CD4-positive, alpha-beta memory T cell (primary cell): ENCODE measurements at regions not wholly inside any gene's neighbourhood (a gene's known extent, or its start where the extent isn't known, plus 50 kb on each side); places are given as distances from the start of the nearest gene placed in this dataset.
"Not testable (repeated sequence)": the region's sequence is repeated elsewhere in the genome, so short reads cannot be mapped to it uniquely, and the experiment has no call there.

Experiments
- CTCF ChIA-PET: fragments of 350-600 bp; sonication (Branson Sonifier 250); formaldehyde crosslinking; loops from one replicate; lab custom pipeline; 2021; ENCODE audit warnings: inconsistent platforms; ENCODE audit not compliant: partially characterized antibody; lab: Charles Lee
- POLR2A ChIA-PET: fragments of 350-600 bp; sonication (Branson Sonifier 250); formaldehyde crosslinking; loops from one replicate; lab custom pipeline; 2021; ENCODE audit not compliant: partially characterized antibody; lab: Charles Lee
- DNase-seq, 5 donors: peaks; one replicate each; pipeline versions ENCODE4 v3.0.0 to v3.0.0-alpha.2; 2020 to 2022; ENCODE audit warnings: mixed read lengths in 1 of 5
- H3K27ac ChIP-seq: one replicate; pipeline ENCODE4 v1.7.0; 2013; ENCODE audit warnings: low read depth, low read length
- H3K27me3 ChIP-seq: 2 replicates; pipeline ENCODE4 v1.7.0; 2013; ENCODE audit warnings: mild to moderate bottlenecking, low read length, moderate library complexity; ENCODE audit not compliant: insufficient read depth
- H3K36me3 ChIP-seq: 2 replicates; pipeline ENCODE4 v1.7.0; 2013; ENCODE audit warnings: mild to moderate bottlenecking, low read length, moderate library complexity; ENCODE audit not compliant: insufficient read depth
- H3K4me1 ChIP-seq: 2 replicates; pipeline ENCODE4 v1.7.0; 2013; ENCODE audit warnings: mild to moderate bottlenecking, low read length, moderate library complexity; ENCODE audit not compliant: insufficient read depth
- H3K4me3 ChIP-seq, 2 donors: one replicate each; pipeline ENCODE4 v1.7.0; 2013; ENCODE audit warnings: low read length in 2 of 2, mild to moderate bottlenecking in 1 of 2
- H3K9me3 ChIP-seq, 2 donors: one replicate each; pipeline ENCODE4 v1.7.0; 2013; ENCODE audit warnings: low read length in 2 of 2, control low read depth in 1 of 2; ENCODE audit not compliant: control insufficient read depth in 1 of 2
- H3K27ac Mint-ChIP-seq, 7 donors: one replicate each; pipeline ENCODE4 v1.8.0; 2020 to 2021; ENCODE audit warnings: mixed read lengths in 7 of 7, mild to moderate bottlenecking in 6 of 7, inconsistent platforms in 3 of 7, moderate library complexity in 3 of 7
- H3K27me3 Mint-ChIP-seq, 2 donors: one replicate each; pipeline ENCODE4 v1.8.0; 2020 to 2021; ENCODE audit warnings: mixed read lengths in 2 of 2
- H3K36me3 Mint-ChIP-seq, 2 donors: one replicate each; pipeline ENCODE4 v1.8.0; 2020 to 2021; ENCODE audit warnings: mixed read lengths in 2 of 2, inconsistent platforms in 1 of 2, mild to moderate bottlenecking in 1 of 2
- H3K4me1 Mint-ChIP-seq, 4 donors: one replicate each; pipeline ENCODE4 v1.8.0; 2020 to 2021; ENCODE audit warnings: mixed read lengths in 4 of 4, mild to moderate bottlenecking in 1 of 4
- H3K4me3 Mint-ChIP-seq, 8 donors: one replicate each; pipeline ENCODE4 v1.8.0; 2020 to 2021; ENCODE audit warnings: mixed read lengths in 8 of 8, mild to moderate bottlenecking in 7 of 8, moderate library complexity in 6 of 8, inconsistent platforms in 3 of 8
- H3K9me3 Mint-ChIP-seq, 8 donors: one replicate each; pipeline ENCODE4 v1.8.0; 2020 to 2021; ENCODE audit warnings: mixed read lengths in 8 of 8, mild to moderate bottlenecking in 5 of 8, inconsistent platforms in 3 of 8, moderate library complexity in 1 of 8
- intact Hi-C: fragments of 100-400 bp; cut with micrococcal nuclease; formaldehyde crosslinking; loops from one replicate; pipeline ENCODE4 v1.15.1; 2023

DNA sequence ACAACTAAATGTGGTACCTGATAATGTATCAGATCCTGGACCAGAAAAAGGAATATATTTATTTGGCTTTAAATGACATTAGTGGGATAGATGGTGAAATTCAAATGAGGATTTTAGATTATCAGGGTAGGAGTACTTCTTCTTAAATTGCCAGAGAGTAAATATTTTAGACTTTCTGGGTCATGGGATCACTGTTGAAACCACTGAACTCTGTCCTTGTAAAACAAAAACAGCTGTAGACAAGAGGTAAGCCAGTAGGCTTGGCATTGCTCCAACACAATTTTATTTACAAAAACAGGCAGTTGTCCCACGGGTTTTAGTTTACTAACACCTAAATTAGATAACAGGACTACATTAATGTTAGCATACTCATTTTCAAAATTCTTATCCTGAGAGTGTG, 190.8 kb downstream of the SPIN4 start:
- H3K27ac Mint-ChIP-seq, H3K9me3 Mint-ChIP-seq, H3K4me3 ChIP-seq, POLR2A ChIA-PET, intact Hi-C loops, H3K9me3 ChIP-seq, DNase-seq, H3K4me1 ChIP-seq, H3K27me3 ChIP-seq, H3K36me3 ChIP-seq, H3K4me1 Mint-ChIP-seq, H3K4me3 Mint-ChIP-seq, H3K27ac ChIP-seq, H3K36me3 Mint-ChIP-seq, CTCF ChIA-PET, H3K27me3 Mint-ChIP-seq: not testable (repeated sequence)

DNA sequence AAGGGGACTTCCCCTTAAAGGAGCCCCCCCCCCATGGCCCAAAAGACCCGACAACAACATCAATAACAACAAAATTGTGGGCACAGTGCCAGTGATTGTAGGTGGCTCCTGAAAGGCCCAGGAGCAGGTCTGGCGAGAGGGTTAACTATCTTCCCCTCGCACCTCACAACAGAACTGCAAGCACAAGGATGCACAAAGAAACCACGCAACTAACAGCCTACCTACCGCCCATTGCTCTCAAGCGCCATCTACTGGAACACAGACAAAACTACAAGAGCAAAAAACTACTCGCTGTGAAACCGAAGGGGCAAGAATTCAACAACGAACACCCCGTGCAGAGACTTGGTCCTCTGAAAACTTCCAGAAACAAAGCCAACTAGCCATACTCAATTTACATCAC, 205.6 kb downstream of the SPIN4 start:
- CTCF ChIA-PET, POLR2A ChIA-PET: not testable (repeated sequence)

DNA sequence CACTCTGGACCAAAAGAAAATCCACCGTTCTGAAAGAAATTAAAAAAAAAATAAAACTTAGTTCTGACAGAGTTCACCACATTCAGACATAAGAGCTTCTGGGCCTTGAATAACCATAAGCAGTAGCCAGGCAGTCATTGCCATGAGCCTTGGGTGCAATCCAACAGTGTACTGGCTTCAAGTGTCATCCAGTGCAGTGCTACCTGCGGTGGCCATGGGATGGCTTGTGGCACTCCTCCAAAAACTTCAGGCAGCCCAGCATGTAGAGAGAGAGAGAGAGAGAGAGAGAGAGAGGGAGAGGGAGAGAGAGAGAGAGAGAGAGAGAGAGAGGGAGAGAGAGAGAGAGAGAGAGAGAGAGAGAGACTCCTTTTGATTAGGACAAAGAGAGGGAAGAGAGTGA, 208.5 kb downstream of the SPIN4 start:
- H3K36me3 Mint-ChIP-seq, H3K27ac Mint-ChIP-seq, H3K27me3 ChIP-seq, H3K4me3 Mint-ChIP-seq, H3K9me3 ChIP-seq, H3K27me3 Mint-ChIP-seq, H3K4me1 Mint-ChIP-seq, POLR2A ChIA-PET, H3K4me1 ChIP-seq, H3K9me3 Mint-ChIP-seq, CTCF ChIA-PET, H3K36me3 ChIP-seq, DNase-seq, H3K27ac ChIP-seq, H3K4me3 ChIP-seq, intact Hi-C loops: not testable (repeated sequence)

More for the DNA sequence above, 205.6 kb downstream of the SPIN4 start:
- H3K36me3 Mint-ChIP-seq, H3K4me1 Mint-ChIP-seq, H3K9me3 ChIP-seq, H3K4me1 ChIP-seq, H3K9me3 Mint-ChIP-seq, H3K4me3 Mint-ChIP-seq, H3K27ac Mint-ChIP-seq, H3K4me3 ChIP-seq, intact Hi-C loops, H3K27ac ChIP-seq, DNase-seq, H3K27me3 ChIP-seq, H3K36me3 ChIP-seq, H3K27me3 Mint-ChIP-seq: not testable (repeated sequence)

DNA sequence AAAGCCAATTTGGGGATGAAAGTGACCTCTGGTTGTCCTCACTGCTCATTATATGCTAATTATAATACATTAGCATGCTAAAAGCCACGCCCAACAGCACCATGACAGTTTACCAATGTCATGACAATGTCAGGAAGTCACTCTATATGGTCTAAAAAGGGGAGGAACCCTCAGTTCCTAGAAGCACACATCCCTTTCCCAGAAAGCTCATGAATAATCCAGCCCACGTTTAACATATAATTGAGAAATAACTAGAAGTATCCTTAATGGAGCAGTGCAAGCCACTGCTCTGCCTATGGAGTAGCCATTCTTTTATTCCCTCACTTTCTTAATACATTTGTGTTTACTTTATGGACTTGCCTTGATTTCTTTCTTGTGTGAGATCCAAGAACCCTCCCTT, 215.3 kb downstream of the SPIN4 start:
- H3K36me3 ChIP-seq, H3K27ac ChIP-seq, H3K27me3 Mint-ChIP-seq, H3K9me3 ChIP-seq, H3K4me3 Mint-ChIP-seq, H3K9me3 Mint-ChIP-seq, H3K36me3 Mint-ChIP-seq, POLR2A ChIA-PET, intact Hi-C loops, H3K4me3 ChIP-seq, H3K27ac Mint-ChIP-seq, H3K27me3 ChIP-seq, H3K4me1 ChIP-seq, CTCF ChIA-PET, DNase-seq, H3K4me1 Mint-ChIP-seq: not testable (repeated sequence)

DNA sequence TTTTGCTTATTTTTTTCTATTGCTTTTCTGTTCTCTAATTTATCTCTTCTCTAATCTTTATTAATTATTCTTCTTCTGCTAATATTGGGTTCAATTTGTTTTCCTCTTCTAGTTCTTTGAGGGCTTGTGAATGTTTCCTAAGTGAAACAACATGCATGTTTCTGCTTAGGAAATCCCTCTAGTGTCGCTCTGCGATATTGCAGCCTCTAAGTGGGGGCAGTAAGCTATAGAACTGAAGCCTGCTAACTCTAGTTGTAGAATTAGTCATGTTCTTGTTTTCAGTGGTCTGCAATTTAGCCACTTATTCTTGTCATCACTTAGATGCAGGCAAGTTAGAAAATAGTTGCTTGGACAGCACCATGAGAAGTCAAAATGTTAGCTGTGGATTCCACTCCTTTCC, 222.6 kb downstream of the SPIN4 start:
- no peaks in the 10 kb centered on the region for H3K36me3 ChIP-seq
- no peaks in the 10 kb centered on the region for H3K27me3 ChIP-seq
- ChIA-PET CTCF (no interaction called here), POLR2A (no interaction called here)
- H3K4me3 Mint-ChIP-seq, result no peak overlapping the region
- H3K27ac ChIP-seq, result no peak overlapping the region
- H3K27me3 Mint-ChIP-seq, result no peaks in the 10 kb centered on the region
- no peak overlapping the region for H3K4me3 ChIP-seq
- H3K36me3 Mint-ChIP-seq, result no peaks in the 10 kb centered on the region
- H3K4me1 ChIP-seq, result no peaks in the 10 kb centered on the region
- intact Hi-C loops, result no loop called here
- no peaks in the 10 kb centered on the region for H3K9me3 ChIP-seq
- no peaks in the 10 kb centered on the region for H3K9me3 Mint-ChIP-seq
- peak overlapping the region in 1 of 7 donors; percentile 6 for H3K27ac Mint-ChIP-seq
- peak in 3 of 5 donors; percentile 2 to 16 (median 9) for DNase-seq
- no peaks in the 10 kb centered on the region for H3K4me1 Mint-ChIP-seq

DNA sequence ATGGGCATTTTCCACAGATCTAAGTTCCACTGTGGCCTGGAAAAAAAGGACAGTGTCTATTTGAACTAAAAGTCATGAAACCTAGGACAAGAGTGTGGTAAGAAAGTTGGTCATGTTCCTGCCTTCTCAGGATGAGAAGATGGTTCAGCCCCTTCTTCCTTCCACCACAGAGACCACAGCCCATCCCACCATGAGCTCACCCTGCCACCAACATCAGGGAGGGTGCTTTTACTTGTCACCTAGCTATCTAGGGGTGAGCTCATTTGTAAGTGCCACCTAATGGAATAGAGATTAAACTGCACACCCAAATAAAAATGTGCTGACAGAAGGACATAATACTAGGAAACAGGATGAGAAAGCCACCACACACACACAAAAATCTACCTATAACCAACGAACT, 235.9 kb downstream of the SPIN4 start:
- DNase-seq, result no peak
- Mint-ChIP-seq H3K4me3 (no peak overlapping the region), H3K4me1 (no peaks in the 10 kb centered on the region), H3K9me3 (no peaks in the 10 kb centered on the region), H3K36me3 (no peaks in the 10 kb centered on the region), H3K27ac (no peak overlapping the region), H3K27me3 (no peaks in the 10 kb centered on the region)
- H3K4me3 ChIP-seq, result no peak overlapping the region
- ChIA-PET POLR2A (no interaction called here), CTCF (no interaction called here)
- H3K36me3 ChIP-seq, result no peaks in the 10 kb centered on the region
- no peak overlapping the region for H3K27ac ChIP-seq
- intact Hi-C loops, result no loop called here
- H3K4me1 ChIP-seq, result no peaks in the 10 kb centered on the region
- H3K9me3 ChIP-seq, result no peaks in the 10 kb centered on the region
- no peaks in the 10 kb centered on the region for H3K27me3 ChIP-seq

DNA sequence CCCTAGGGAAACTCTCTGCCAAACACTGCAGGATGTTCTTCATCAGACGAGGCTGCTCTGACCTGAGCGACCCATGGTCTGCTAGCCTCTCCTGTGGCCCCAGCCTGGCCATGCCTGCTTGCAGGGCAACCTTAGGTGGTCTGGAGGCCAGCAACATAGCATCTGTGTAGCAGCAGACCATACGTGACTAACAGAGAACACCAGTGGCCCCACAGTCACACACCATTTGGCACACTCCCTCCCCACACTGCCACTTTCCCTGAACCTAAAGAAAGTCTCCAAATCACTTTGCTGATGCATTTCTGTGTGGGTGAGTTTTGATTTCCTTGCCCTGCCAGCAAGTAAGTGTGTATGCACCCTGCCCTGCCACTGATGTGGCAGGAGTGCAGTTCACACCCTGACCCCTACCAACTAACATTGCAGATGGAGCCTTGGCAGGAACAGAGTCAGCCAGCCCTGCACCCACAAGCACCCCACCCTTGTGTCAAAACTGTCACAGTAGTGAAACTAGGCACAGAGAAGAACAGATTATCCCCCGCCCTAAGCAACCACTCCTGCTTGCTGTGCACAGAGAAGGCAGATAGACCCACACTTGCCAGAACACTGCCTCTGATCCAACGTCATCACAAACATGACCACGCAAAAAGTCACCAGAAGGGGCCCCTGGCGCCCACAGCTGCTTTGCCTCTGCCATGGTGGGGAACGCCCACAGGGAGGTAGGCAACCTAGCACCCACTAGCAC, 249.1 kb downstream of the SPIN4 start:
- Mint-ChIP-seq H3K36me3 (no peaks in the 10 kb centered on the region), H3K27me3 (no peaks in the 10 kb centered on the region), H3K4me3 (no peak overlapping the region), H3K9me3 (peaks cover 0 to 7% (median under 1%) of the 10 kb centered on the region in 8 donors), H3K27ac (no peak overlapping the region), H3K4me1 (no peaks in the 10 kb centered on the region)
- intact Hi-C loops, result no loop called here
- no peak for DNase-seq
- H3K27me3 ChIP-seq, result no peaks in the 10 kb centered on the region
- H3K4me1 ChIP-seq, result no peaks in the 10 kb centered on the region
- ChIA-PET CTCF (no interaction called here), POLR2A (no interaction called here)
- no peak overlapping the region for H3K27ac ChIP-seq
- H3K36me3 ChIP-seq, result no peaks in the 10 kb centered on the region
- no peaks in the 10 kb centered on the region for H3K9me3 ChIP-seq
- H3K4me3 ChIP-seq, result no peak overlapping the region

DNA sequence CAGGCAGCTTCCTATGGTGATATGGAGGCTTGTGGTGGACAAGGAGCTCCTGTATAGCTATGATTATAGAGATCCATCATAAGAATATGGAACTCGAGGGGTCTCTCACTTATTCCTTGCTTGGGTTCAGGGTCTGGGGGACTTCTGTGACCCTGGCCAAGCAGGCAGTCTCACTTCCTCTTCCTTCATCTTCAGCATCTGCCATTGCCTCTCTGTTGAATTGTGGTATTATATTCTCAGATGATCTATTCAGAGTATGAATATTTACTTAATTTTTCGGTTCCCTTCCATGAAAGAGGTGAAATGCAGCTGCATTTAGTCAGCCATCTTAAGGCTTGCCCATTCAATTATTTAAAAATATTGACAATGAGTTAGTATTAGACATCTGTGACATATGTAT, 292.9 kb downstream of the SPIN4 start:
- ChIA-PET POLR2A (no interaction called here), CTCF (no interaction called here)
- no peaks in the 10 kb centered on the region for H3K36me3 ChIP-seq
- Mint-ChIP-seq H3K4me3 (no peak overlapping the region), H3K9me3 (peaks cover 0 to 9% (median 2%) of the 10 kb centered on the region in 8 donors), H3K27me3 (no peaks in the 10 kb centered on the region), H3K36me3 (no peaks in the 10 kb centered on the region), H3K27ac (no peak overlapping the region), H3K4me1 (no peaks in the 10 kb centered on the region)
- H3K27ac ChIP-seq, result no peak overlapping the region
- H3K4me3 ChIP-seq, result no peak overlapping the region
- H3K4me1 ChIP-seq, result no peaks in the 10 kb centered on the region
- DNase-seq, result no peak
- H3K27me3 ChIP-seq, result no peaks in the 10 kb centered on the region
- H3K9me3 ChIP-seq, result no peaks in the 10 kb centered on the region
- intact Hi-C loops, result no loop called here
